SKM-1 treated with dmso at 0.1 percent for 144 hours (cell line): ENCODE measurements at regions not wholly inside any gene's neighbourhood (a gene's known extent, or its start where the extent isn't known, plus 50 kb on each side); places are given as distances from the start of the nearest gene placed in this dataset.
"Not testable (repeated sequence)": the region's sequence is repeated elsewhere in the genome, so short reads cannot be mapped to it uniquely, and the experiment has no call there.

ENCODE experiments used
- DNase-seq: peaks from one replicate; lab custom pipeline; 2025; ENCODE audit not compliant: unreplicated experiment; lab: John Stamatoyannopoulos, UW

DNA sequence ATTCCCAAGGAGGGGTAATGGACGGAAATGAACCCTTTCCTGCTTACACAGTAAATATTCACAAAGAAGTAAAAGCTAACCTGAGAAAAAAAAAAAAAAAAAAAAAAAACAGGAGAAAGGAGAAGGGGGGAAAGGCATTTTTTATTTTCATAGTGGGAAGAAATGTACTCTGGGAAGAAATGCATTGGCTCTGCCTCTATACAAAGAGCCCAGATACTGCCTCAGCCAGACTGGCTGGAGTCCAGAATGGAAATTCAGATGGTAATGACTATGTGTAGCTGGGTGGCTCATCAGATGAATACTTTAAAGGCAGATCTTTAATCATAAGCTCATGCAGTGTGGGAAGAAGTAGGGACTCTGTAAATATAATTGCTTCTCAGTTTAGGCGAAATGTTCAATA is 124.9 kb upstream of the ZNF608 start:
- no peak for DNase-seq

DNA sequence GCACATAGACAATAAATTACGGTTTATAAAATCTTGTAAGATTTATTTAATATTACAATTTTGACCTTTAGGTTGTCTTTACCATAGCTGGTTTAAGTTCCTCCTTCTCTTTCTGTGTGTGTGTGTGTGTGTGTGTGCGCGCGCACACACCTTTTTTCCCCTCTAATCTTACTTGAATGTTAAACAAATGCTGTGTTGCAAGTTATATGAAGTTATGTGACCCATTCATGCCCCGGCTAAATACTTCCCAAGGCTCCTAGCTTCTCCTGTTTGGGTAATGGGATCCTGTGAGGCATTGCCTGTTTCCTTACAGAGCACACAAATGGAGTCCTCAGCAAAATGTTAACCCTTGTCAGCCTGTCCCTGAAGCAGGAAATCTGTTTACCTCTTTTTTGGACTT is 125.6 kb upstream of the ZNF608 start:
- DNase-seq = no peak

DNA sequence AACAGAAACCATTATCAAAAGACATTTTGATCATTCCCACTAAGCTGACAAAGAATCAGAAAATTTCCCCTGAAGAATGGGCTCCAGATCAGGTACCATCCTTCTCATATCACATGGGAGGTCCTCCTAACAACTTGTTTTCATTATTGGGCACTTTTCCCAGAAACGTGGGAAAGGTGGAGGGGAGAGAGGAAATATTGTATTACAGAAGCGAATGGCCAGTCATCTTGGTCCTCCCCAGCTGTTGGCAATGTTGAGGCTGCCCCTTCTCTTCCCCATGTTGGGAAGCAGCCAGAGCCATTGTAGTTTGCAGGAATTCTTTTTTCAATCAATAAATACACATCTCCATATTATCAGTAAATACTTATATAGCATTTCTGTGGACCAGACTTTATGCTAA is 126.2 kb upstream of the ZNF608 start:
- no peak for DNase-seq

DNA sequence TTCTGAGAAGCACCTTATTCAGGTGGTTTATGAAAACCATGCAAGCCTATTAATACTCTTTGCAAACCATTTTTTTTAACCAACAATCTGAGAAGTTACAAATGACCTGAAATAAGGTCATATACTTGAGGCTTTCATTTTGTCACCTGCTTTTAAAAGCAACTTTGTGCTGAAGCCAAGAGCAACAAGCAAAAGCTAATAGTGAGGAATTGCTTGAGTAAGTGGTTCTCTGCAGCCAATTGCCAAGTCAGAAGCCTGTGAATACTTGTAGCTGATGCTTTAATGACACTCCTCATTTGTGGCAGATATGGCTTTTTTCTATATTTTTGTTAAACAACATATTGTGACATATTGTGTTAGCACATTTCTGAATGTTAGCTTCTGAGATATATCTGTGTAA is 126.7 kb upstream of the ZNF608 start:
- DNase-seq = no peak

DNA sequence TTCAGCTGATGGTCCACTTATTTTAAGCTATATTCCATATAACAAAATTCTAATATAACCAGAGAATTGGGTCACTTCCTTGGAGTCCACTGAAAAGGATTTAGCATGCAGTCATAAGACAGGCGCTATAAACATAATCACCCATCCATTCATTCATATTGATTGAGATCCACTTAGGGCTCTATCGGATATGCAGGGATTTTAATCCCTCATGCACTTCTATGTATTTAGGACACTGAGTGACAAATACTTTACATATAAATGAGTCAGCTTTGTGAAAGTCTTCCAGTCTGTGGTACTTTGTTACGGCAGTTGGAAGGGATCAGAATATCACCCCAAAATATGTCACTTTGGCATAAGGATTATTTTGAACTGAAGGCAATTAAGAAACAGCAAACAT is 127.3 kb upstream of the ZNF608 start:
- no peak for DNase-seq

DNA sequence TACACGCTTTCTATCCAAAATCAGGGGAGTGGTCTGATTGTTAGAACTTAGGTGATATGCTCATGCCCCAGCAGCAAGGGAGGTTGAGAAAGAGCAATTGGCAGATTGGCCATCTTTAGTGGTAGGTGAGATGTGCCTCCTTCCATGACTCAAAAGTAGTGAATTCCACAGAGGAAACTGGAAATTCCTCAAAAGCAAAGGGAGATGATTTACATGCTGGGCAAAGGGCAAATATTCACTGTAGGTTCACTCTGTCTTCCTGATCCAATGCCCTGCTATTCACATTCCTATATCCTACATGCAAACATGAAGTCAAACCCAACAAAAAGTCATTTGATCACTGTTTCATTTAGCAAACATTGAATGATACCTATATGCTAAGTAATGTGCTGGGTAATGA is 130.1 kb upstream of the ZNF608 start:
- DNase-seq = no peak

DNA sequence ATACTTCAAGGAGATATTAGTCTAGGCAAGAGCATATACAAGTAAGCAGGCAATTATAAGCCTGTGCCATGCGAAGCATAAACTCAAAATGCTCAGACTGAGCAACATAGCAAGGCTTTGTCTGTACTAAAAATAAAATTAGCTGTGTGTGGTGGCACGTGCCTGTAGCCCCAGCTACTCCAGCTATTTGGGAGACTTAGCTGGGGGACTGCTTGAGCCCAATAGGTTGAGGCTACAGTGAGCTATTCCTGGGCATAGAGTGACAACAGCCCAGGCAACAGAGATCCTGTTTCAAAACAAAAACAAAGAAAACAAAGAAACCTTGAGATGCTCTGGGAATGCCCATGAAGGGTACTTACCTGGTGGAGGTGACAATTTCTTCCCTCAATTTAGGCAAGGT is 130.5 kb upstream of the ZNF608 start:
- no peak for DNase-seq

DNA sequence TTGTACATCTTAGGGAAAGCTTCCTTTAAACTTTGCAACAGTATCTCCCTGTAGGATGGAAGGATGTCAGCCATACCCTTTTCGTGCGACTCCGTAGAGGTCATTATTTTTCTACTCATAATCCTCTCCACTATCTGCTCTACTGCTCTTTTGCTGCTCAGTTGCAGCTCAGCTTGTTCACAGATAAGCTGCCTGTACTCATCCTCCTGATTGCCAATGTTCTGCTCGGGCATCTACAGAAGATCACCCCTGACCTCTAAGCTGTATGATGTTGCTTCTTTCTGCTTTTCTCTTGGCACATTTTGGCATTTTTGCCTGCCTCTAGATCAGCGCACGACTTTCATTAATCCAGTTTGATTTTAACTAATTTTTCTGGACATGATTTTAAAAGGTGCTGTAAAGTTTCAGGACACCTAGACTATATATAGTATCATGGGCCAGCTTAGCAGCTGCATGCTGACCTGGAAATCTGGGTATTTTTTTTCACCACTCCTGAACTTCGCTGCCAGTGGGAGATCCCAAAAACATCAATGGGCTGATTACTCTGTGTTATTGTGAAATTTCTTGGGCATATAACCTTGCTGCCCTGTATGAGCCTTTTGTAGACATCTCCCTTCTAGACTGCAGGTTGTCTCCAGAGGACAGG is 131.2 kb upstream of the ZNF608 start:
- DNase-seq = no peak

DNA sequence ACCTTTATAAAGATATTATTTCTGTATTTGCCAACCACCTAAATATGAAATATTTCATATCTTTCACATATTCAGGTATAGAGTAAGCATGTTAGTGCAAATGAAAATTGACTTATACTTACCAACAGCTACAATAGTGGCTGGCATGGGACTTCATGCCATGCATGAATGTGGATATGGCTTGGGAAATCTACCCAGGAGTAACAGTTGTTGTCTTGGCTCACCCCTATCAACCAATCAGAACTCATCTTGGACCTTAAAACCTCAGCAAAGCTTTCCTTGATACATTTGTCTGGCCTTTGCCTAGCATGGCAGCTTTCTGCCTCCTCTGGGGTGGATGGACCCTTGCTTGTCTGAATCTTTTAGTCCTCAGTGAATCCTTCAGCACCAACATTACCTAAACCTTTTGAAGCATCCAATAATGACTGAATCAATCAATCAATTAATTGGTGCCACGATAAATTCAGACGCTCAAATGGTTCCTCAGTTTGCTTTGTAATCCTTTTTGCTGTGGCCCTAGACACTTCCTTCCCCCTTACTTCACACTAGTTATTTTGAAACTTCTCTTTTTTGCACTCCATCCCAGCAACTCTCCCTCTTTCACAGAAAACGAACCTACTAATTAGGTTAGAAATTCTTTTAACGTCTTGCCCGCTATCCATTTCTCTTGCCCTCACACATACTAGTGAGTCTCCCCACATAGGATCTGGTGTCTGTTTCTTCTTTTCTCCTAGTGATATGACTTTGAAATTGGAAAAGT is 132.3 kb upstream of the ZNF608 start:
- peak; percentile 74 for DNase-seq

DNA sequence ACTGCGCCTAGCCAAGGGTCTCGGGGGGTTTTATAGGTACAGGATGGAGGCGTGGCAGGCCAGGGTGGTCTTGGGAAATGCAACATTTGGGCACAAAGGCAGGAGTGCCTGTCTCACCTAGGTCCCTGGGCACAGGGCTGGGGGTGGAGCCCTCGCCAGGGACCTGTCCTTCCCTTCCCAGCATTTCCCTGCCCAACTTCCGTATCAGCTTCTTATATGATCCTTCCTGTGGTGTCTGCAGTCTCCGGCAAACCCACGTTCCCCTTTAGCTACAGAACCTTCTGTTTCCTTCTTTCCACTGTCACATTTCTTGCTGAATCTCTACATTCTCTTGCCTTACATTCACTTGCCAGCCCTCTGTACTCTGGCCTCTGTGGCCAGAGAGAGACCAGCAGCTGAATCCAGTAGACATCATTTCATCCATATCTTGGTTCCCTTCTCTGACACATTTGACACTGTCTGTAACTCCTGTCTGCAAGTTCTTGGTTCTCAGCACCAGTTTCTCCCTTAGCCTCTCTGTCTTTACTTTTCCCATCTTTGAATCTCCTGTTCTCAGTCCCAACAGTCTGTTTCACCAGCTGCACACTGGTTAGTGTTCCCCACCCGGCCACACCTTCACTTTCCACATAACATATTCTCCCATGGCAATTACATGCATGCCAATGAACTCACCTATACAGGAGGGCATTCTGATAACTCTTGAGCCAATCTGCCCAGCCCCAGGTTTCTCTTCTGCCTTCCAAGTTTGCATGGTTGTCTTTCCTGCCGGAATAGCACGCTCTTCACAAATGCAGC is 134.7 kb upstream of the ZNF608 start:
- no peak for DNase-seq

DNA sequence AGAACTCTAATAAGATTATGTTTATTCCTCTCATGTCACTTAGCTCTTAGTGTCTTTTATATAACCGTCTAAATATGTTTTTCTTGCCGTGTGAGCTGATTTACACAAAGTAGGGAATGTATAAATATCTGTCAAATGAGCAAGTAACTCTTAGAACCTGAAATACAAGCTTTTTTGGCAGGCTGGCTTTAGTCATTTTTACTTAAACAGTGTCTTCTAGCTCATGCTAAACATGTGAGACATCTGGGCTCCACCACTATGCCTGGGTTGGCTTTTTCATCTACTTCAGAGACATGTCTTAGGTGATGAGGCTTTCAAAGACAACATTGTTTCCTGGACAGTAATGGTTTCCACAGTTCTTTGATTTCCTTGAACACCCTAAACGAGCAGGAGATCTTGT is 137.2 kb upstream of the ZNF608 start:
- DNase-seq = no peak

DNA sequence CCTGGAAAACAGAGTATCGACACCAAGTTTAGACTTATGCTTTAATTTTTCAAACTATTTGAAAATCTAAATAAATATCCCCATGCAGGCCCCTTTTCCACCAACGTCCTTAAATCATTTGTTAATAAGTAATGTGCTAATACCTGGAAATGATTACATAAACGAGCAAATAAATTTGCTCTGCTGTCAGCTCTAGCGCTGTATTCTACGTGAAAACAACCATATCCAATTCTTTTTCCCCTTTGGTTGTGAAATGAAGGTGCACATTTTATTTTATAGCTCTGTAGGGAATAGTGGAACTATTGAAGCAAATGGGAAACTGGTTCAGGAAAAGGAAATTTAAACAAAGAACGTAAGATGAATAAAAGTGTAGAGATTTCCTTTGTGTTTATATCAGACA is 137.7 kb upstream of the ZNF608 start:
- no peak for DNase-seq

DNA sequence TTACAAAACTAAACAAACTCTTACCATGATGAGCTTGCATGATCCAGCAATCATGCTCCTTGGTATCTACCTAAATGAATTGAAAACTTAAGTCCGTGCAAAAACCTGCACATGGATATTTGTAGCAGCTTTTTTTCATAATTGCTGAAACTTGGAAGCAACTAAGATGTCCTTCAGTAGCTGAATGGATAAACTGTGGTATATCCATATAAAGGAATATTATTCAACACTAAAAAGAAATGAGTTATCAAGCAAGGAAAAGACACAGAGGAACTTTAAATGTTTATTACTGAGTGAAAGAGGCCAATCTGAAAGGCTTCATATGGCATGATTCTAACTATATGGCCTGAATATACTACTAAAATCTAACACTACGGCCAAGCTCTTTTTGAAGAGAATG is 139.1 kb upstream of the ZNF608 start:
- no peak for DNase-seq

DNA sequence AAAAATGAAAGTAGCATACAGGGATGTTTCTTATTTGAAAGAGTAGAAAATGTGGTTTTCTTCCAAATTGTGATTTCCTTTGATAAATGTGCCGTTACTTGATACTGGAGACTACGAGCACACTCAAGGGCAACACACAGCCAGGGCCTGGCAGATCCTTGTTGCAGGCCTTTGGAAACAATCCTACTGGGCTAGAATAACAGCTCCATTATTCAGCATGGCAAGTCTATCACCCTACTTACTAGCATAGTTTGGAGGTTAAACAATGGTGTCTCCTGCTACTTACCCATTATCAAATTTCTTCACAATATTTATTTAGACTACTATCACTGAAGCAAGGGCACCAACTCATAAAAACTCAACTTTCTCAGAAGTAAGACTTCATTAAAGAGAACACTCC is 140.8 kb upstream of the ZNF608 start:
- DNase-seq = no peak

DNA sequence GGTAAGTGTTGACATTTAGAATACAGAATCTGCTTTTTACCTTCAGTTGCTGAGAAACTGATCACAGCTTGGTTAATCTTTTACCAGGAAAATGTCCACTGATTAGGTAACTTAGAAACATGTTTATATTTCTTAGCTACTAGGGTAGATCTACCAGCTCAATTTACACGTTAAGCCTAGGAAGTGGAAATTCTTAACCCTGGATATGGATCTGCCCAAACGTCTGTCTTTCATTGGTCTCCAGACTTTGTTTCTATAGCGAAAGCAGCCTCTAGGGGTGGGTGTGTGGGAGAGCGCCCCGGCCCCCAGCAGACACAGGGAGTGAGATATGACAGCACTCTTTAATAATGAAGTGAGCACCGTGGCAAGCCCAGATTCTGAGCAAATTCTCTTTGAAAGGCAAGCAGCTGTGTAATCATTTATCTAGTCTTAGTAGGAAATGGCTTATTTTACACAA is 141.6 kb upstream of the ZNF608 start:
- DNase-seq = no peak

DNA sequence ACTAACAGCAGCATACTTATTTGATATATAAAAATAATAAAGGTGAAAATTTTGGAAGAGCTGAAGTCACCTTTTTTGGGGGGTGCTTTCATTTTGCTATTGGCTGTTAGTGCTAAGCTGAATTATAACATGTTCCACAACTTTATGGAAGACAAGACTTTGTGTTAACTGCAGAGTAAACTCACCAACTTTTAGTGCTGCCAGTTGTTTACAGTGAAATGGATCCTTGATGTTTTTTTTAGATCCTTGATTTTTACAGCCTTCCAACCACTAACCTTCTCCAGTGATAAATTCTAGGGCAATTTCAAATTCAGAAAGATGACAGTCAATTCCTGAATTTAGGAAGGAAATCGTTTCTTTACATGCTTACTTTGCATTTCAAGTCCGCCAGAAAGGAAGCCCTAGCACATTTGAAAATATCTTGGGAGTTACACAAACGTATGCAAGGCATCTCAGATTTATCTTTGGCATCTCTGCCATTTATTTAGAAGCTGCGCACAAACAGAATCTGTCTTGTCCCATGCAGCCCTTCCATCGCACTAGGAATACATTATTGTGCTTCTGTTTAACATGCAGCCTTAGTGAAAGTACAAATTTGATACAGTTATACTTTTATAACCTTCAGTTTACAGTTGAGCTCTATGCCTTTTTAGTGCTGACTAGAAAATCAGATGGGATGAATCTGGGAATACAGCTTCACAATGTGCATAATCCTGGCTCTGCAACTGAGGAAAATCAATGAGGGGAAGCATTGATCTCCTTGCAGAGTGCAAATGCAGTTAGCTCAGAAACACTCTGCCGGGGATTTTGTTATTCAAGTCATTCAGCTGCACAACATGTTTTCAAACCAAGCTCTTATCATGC is 142.4 kb upstream of the ZNF608 start:
- no peak for DNase-seq

DNA sequence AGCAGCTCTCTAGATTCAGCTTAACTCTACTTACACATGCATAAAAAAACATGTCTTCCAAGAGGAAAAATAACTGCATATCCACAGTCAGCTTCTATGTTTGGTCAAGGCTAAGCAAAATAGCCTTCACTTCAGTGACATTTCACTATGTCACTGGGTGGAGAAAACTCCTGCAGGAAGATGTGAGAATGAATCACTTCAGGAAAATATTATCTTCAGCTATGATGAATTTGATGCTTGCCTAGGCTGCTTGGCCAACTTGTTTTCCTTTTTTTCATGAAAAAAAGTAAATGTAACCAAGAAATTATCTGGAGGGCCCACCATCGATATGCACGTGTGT is 143.0 kb upstream of the ZNF608 start:
- DNase-seq = no peak

DNA sequence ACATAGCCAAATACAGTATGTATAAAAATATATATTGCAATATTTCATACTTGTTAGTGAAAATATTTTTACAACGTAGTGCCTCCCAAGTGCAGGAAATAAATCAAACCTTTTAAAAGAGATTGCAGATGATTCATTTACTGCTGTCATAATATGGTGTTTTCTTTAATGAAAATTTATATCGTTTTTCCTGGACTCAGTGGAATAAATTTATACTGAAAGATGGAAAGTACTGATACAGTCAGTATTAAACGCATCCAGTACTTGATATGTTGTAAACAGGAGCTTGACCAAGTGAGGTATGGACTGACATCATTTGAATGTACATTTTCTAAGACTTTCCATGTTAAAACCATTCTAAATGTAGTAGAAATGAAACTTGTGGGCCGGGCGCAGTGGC is 143.4 kb upstream of the ZNF608 start:
- DNase-seq = no peak

DNA sequence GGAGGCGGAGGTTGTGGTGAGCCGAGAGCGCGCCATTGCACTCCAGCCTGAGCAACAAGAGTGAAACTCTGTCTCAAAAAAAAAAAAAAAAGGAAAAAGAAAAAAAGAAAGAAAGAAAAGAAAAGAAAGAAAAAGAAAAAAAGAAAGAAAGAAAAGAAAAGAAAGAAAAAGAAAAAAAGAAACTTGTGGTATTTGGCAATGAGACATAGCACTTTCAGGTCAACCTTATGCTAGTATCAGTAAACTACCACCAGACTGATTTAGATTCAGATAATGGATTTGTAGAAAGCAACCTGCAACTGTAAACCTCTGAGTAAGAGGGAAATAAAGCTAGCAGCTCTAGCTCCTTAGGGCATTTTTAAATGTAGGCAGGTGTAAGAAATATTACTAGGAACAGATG is 144.0 kb upstream of the ZNF608 start:
- DNase-seq = not testable (repeated sequence)

DNA sequence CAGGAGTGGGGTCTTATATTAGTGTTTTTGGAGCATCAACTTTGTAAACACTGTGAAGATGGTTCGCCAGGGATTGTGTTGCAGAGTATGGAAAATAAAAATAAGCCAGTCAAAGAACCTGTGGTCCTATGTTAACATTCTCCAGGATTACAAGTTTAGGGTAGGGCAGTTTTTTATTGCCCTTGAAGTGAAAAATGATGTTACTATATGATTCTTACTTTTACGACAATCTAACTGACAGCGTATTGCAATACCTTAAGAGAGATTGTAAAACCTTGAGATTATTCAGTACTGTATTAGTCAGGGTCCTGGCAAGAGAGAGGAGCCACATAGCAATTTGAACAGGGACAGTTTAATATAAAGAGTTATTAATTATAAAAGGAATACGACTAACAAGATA is 144.7 kb upstream of the ZNF608 start:
- DNase-seq = no peak

DNA sequence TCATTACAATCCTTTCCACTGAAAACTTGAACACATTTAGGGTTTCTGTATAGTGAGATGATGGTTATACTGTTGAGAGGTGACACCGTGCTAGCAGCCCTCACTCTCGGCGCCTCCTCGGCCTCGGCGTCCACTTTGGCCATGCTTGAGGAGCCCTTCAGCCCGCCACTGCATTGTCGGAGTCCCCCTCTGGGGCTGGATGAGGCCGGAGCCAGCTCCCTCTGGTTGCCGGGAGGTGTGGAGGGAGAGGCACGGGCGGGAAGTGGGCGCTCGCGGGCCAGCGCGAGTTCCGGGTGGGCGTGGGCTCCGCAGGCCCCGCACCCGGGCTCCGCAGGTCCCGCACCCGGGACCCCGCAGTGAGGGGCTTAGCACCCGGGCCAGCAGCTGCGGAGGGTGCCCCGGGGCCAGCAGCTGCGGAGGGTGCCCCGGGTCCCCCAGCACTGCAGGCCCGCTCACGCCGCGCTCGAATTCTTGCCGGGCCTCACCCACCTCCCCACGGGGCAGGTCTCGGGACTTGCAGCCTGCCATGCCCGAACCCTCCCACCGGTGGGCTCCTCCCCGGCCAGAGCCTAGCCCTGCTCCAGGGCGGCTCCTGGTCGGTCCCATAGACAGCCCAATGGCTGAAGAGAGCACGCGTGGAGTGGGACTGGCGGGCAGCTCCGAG is 145.9 kb upstream of the ZNF608 start:
- DNase-seq = no peak
